ENCODE measurements at regions not wholly inside any gene's neighbourhood (a gene's known extent, or its start where the extent isn't known, plus 50 kb on each side); places are given as distances from the start of the nearest gene placed in this dataset.
"Not testable (repeated sequence)": the region's sequence is repeated elsewhere in the genome, so short reads cannot be mapped to it uniquely, and the experiment has no call there.

DNA sequence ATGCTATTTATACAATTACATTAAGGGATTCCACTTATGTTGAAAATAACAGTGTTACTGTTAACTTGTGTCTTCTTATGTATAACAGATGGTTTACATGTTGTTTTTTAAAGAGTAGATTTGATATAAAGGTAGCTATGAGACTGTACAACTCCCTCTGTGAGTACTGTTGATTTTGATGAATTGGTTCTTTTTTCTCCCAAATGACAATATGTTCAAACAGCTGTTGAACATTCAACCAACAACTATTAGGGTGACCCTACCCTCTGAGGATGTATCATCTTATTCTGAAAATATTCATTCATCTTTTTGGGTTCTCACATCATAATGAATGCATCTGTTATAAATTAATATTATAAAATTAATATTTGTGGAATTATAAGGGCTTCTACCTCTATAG lies 456.9 kb upstream of the MGAT4C start:
- peaks cover 21% of the 10 kb centered on the region for H3K9me3 ChIP-seq (ENCODE audit: control insufficient read depth, insufficient read depth, low read depth, low read length)
- no peaks in the 10 kb centered on the region for H3K4me1 ChIP-seq (ENCODE audit: control insufficient read depth, insufficient read depth, low read length)
- no peak overlapping the region for H3K4me3 ChIP-seq (ENCODE audit: low read depth, low read length)
- H3K27ac ChIP-seq (ENCODE audit: low read depth, low read length), result no peak overlapping the region
- H3K36me3 ChIP-seq (ENCODE audit: control insufficient read depth, insufficient read depth, low read length), result no peaks in the 10 kb centered on the region
- no peak overlapping the region for H3K9ac ChIP-seq (ENCODE audit: low read length)
- no peaks in the 10 kb centered on the region for H3K27me3 ChIP-seq (ENCODE audit: control insufficient read depth, insufficient read depth, low read length)

DNA sequence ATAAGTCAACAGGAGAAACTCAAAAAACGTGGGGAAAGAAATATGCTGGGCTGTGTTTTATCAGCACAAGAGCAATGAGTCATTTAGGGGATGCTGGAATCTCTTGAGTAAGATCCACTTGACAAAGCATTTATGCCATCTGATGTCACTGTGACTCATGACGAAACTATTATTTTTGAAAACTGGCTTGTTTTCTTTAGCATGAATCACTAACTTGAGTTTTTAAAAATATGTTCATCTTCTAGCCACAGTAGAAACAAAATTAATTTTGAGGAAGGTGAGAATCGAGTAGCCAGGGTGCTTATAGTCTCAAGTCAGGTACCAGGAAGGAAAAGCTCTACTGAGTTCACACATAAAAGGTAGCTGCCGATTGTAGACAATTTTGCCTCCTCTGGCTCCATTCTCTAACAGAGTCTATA lies 456.2 kb upstream of the MGAT4C start:
- no peaks in the 10 kb centered on the region for H3K4me1 ChIP-seq (ENCODE audit: control insufficient read depth, insufficient read depth, low read length)
- no peak overlapping the region for H3K9ac ChIP-seq (ENCODE audit: low read length)
- H3K27ac ChIP-seq (ENCODE audit: low read depth, low read length), result no peak overlapping the region

DNA sequence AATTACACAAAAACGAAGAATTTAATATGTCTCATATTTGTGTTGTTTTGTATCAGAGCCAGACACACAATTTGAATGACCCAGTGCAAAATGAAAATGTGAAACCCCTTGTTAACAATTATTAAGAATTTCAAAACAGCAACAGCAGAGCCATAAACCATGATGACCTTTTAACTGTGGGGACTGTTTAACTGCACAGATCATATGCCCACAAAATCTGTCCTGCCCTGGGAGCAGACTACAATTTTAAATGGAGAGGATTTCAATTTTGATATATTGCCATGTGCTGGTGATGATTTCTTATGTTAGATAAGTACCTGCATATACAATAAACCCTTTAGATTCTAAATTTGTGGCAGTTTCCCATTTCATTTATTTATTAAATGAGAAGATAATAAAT lies 455.5 kb upstream of the MGAT4C start:
- H3K27me3 ChIP-seq (ENCODE audit: control insufficient read depth, insufficient read depth, low read length), result no peaks in the 10 kb centered on the region
- H3K9me3 ChIP-seq (ENCODE audit: control insufficient read depth, insufficient read depth, low read depth, low read length), result peaks cover 34% of the 10 kb centered on the region
- no peak overlapping the region for H3K4me3 ChIP-seq (ENCODE audit: low read depth, low read length)
- no peaks in the 10 kb centered on the region for H3K4me1 ChIP-seq (ENCODE audit: control insufficient read depth, insufficient read depth, low read length)
- no peak overlapping the region for H3K9ac ChIP-seq (ENCODE audit: low read length)
- no peaks in the 10 kb centered on the region for H3K36me3 ChIP-seq (ENCODE audit: control insufficient read depth, insufficient read depth, low read length)
- H3K27ac ChIP-seq (ENCODE audit: low read depth, low read length), result no peak overlapping the region

More for the DNA sequence above, 456.2 kb upstream of the MGAT4C start:
- H3K4me3 ChIP-seq (ENCODE audit: low read depth, low read length), result no peak overlapping the region
- peaks cover 27% of the 10 kb centered on the region for H3K9me3 ChIP-seq (ENCODE audit: control insufficient read depth, insufficient read depth, low read depth, low read length)
- no peaks in the 10 kb centered on the region for H3K36me3 ChIP-seq (ENCODE audit: control insufficient read depth, insufficient read depth, low read length)
- H3K27me3 ChIP-seq (ENCODE audit: control insufficient read depth, insufficient read depth, low read length), result no peaks in the 10 kb centered on the region

DNA sequence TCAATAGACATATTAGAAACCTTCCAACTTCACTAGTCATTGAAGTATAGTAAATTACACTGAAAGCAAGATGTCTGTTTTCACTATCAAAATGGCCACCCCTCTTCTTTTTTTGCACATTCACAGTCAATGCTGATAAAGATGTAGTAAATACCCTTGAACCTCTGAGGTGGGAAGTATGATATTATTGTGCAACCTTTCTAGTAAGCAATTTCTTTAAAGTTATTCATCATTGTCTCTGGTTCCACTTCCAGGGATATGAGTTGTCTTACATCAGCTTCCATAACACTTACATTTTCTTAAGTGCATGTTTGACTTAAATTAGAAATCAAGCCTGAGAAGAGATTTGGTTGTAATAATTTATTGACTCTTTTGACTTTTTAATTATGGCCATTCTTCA lies 453.9 kb upstream of the MGAT4C start:
- H3K27me3 ChIP-seq (ENCODE audit: control insufficient read depth, insufficient read depth, low read length), result no peaks in the 10 kb centered on the region
- H3K4me1 ChIP-seq (ENCODE audit: control insufficient read depth, insufficient read depth, low read length), result no peaks in the 10 kb centered on the region
- H3K4me3 ChIP-seq (ENCODE audit: low read depth, low read length), result no peak overlapping the region
- H3K9me3 ChIP-seq (ENCODE audit: control insufficient read depth, insufficient read depth, low read depth, low read length), result peaks cover 38% of the 10 kb centered on the region
- H3K36me3 ChIP-seq (ENCODE audit: control insufficient read depth, insufficient read depth, low read length), result no peaks in the 10 kb centered on the region
- no peak overlapping the region for H3K9ac ChIP-seq (ENCODE audit: low read length)
- H3K27ac ChIP-seq (ENCODE audit: low read depth, low read length), result no peak overlapping the region

DNA sequence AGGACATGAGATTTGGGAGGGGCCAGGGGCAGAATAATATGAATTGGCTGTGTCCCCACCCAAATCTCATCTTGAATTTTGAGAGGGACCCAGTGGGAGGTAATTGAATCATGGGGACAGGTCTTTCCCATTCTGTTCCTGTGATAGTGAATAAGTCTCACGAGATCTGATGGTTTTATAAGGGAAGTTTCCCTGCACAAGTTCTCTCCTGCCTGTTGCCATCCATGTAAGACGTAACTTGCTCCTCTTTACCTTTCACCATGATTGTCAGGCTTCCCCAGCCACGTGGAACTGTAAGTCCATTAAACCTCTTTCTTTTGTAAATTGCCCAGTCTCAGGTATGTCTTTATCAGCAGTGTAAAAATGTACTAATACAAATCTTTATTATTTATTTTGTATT lies 452.8 kb upstream of the MGAT4C start:
- H3K27ac ChIP-seq (ENCODE audit: low read depth, low read length); H3K36me3 ChIP-seq (ENCODE audit: control insufficient read depth, insufficient read depth, low read length); H3K27me3 ChIP-seq (ENCODE audit: control insufficient read depth, insufficient read depth, low read length): not testable (repeated sequence)

DNA sequence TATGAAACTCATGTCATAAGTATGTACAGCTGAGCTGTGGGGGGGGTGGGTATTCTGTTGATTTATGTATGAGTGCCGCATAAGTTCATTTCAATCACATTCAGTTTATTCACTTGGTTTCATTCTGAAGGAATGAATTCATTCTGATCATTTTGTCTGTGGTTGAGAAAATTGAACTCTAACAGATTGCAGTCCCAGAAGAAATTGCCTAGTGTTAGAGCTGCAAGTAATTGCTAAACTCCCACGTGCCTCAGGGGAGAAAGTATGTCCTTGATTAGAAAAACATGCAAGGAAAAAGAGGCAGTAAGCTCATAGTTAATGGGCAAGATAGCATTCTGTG lies 442.4 kb upstream of the MGAT4C start:
- Histone ChIP-seq H3K4me1 (ENCODE audit: control insufficient read depth, insufficient read depth, low read length) (no peaks in the 10 kb centered on the region), H3K36me3 (ENCODE audit: control insufficient read depth, insufficient read depth, low read length) (no peaks in the 10 kb centered on the region), H3K27ac (ENCODE audit: low read depth, low read length) (no peak overlapping the region), H3K9me3 (ENCODE audit: control insufficient read depth, insufficient read depth, low read depth, low read length) (no peaks in the 10 kb centered on the region; the same call in 1 of the 2 replicates), H3K4me3 (ENCODE audit: low read depth, low read length) (no peak overlapping the region), H3K27me3 (ENCODE audit: control insufficient read depth, insufficient read depth, low read length) (no peaks in the 10 kb centered on the region), H3K9ac (ENCODE audit: low read length) (no peak overlapping the region)

More for the DNA sequence above, 452.8 kb upstream of the MGAT4C start:
- not testable (repeated sequence) for H3K4me3 ChIP-seq (ENCODE audit: low read depth, low read length); H3K4me1 ChIP-seq (ENCODE audit: control insufficient read depth, insufficient read depth, low read length); H3K9ac ChIP-seq (ENCODE audit: low read length)
- peaks cover 34% of the 10 kb centered on the region for H3K9me3 ChIP-seq (ENCODE audit: control insufficient read depth, insufficient read depth, low read depth, low read length)

DNA sequence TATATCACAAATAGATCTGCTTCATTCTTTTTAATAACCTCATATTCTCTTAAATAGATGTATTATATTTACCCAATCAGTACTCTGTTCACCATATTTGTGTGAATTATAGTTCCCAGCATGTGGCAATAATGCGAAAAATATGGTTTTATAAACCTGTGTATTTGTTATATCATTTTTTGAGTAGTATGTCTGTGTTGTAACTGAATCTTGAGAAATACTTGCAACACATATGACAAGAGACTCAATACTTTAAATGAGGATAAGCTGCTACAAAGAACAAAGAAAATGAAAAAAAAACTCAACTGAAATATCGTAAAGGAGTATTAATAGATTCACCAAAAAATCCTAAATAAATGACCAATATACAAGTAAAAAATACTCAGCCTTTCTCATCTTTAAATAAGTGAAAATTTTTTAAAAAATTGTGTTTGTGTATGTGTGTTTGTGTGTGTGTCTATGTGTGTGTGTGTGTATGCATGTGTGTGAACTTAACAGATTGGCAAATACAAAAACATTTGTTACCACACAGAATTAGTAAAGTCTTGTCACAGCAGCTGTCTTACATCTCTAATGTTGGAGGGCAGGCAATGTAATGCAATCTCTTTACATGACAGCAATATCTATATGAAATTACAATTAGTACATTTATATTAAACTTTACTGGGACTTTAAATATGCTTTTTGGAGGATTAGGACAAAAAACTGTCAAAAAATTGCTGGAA lies 441.9 kb upstream of the MGAT4C start:
- Histone ChIP-seq H3K36me3 (ENCODE audit: control insufficient read depth, insufficient read depth, low read length) (no peaks in the 10 kb centered on the region), H3K9me3 (ENCODE audit: control insufficient read depth, insufficient read depth, low read depth, low read length) (no peaks in the 10 kb centered on the region; the same call in 1 of the 2 replicates), H3K27ac (ENCODE audit: low read depth, low read length) (no peak overlapping the region), H3K27me3 (ENCODE audit: control insufficient read depth, insufficient read depth, low read length) (no peaks in the 10 kb centered on the region), H3K4me3 (ENCODE audit: low read depth, low read length) (no peak overlapping the region), H3K4me1 (ENCODE audit: control insufficient read depth, insufficient read depth, low read length) (no peaks in the 10 kb centered on the region), H3K9ac (ENCODE audit: low read length) (no peak overlapping the region)

DNA sequence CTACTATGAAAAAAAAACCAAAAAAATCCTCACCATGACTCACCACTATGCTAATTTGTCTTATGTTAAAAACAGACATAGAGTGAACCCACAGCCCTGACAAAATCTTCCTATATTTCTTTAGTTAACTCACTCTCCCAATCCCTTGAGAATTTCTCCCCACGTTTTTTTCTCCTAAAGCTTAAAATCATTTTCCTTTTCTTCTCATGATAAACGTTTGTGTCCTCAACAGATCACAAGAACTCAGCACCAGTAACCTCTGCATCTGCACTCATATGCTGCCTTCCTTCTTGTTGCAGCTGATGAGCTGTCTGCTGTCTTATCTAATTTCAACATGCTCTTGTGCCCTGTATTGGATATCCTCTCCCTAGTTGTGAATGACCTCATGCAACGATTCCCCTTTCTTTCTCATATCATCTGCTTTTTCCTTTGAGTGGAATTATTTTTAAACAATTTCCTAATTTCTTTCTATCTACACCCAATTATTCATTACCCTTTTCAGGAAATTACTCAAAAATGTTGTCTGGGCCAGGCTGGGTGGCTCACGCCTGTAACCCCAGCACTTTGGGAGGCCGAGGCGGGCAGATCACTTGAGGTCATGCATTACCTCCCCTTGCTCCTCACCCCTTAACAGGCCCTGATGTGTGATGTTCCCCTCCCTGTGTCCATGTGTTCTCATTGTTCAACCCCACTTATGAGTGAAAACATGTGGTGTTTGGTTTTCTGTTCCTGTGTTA lies 427.5 kb upstream of the MGAT4C start:
- Histone ChIP-seq H3K27me3 (ENCODE audit: control insufficient read depth, insufficient read depth, low read length) (no peaks in the 10 kb centered on the region), H3K4me1 (ENCODE audit: control insufficient read depth, insufficient read depth, low read length) (peaks cover 4% of the 10 kb centered on the region; the same call in 1 of the 2 replicates), H3K27ac (ENCODE audit: low read depth, low read length) (no peak overlapping the region), H3K4me3 (ENCODE audit: low read depth, low read length) (no peak overlapping the region), H3K9ac (ENCODE audit: low read length) (no peak overlapping the region), H3K36me3 (ENCODE audit: control insufficient read depth, insufficient read depth, low read length) (no peaks in the 10 kb centered on the region), H3K9me3 (ENCODE audit: control insufficient read depth, insufficient read depth, low read depth, low read length) (0 out of 2 replicates have a peak, but pooled peaks cover 2% of the 10 kb centered on the region)

DNA sequence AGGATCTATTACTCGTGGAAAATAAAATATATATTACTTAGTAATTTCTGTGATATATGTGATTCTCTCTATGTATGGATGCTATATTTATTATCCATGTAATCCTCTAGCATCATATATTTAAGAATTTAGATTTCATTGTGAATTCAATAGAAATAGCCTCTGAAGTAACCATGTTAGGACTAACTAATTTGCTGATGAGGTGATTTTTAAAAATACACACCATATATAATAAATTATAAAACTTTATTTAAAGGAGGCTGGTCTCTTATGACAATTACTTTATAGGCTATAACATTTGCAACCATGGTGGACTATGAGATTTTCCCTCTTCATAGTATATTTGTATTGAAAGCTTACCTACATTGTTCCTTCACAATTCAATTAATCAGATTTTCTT lies 424.9 kb upstream of the MGAT4C start:
- peaks cover 4% of the 10 kb centered on the region; the same call in 1 of the 2 replicates for H3K4me1 ChIP-seq (ENCODE audit: control insufficient read depth, insufficient read depth, low read length)
- H3K36me3 ChIP-seq (ENCODE audit: control insufficient read depth, insufficient read depth, low read length), result no peaks in the 10 kb centered on the region
- H3K27me3 ChIP-seq (ENCODE audit: control insufficient read depth, insufficient read depth, low read length), result no peaks in the 10 kb centered on the region
- no peak overlapping the region for H3K27ac ChIP-seq (ENCODE audit: low read depth, low read length)
- H3K9me3 ChIP-seq (ENCODE audit: control insufficient read depth, insufficient read depth, low read depth, low read length), result no peaks in the 10 kb centered on the region
- H3K4me3 ChIP-seq (ENCODE audit: low read depth, low read length), result no peak overlapping the region
- H3K9ac ChIP-seq (ENCODE audit: low read length), result no peak overlapping the region

DNA sequence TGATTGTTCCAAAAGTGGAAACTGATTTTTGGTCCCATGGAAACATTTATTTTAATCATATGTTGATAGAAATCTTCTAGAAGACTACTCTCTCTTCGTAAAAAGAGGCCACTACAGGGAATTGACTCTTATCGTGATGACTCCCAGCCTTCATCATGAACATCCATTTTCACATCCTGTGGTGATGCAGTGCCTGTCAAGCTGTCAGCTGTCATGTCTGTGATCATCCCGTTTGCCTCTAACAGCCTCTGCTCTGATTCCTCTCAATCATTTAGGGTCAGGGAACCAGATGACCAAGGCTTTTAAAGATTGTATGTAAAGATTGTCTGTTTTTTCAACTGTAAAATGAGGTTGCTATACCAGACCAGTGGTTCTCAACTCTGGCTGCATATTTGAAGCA lies 419.0 kb upstream of the MGAT4C start:
- H3K9ac ChIP-seq (ENCODE audit: low read length), result no peak overlapping the region
- no peaks in the 10 kb centered on the region for H3K4me1 ChIP-seq (ENCODE audit: control insufficient read depth, insufficient read depth, low read length)
- H3K27me3 ChIP-seq (ENCODE audit: control insufficient read depth, insufficient read depth, low read length), result no peaks in the 10 kb centered on the region
- H3K27ac ChIP-seq (ENCODE audit: low read depth, low read length), result no peak overlapping the region
- H3K4me3 ChIP-seq (ENCODE audit: low read depth, low read length), result no peak overlapping the region
- no peaks in the 10 kb centered on the region for H3K9me3 ChIP-seq (ENCODE audit: control insufficient read depth, insufficient read depth, low read depth, low read length)
- no peaks in the 10 kb centered on the region for H3K36me3 ChIP-seq (ENCODE audit: control insufficient read depth, insufficient read depth, low read length)

DNA sequence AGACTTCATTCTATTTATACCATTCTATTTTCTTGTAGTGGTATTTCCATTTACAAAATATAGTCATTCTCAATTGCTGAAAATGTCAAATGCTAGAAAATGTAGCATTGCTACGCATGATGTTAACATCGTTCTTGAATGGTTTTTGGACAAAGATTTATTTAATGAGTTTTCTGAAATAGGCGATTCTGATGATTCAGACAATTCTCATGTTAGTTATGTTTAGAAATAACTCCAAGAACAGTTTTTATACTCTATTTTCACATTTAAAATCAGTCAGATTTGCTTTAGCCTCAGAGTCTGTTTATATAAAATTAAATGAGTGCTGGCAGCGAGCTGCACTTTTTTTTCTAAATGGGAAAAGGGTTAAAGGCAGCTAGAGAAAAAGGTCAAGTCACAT lies 414.8 kb upstream of the MGAT4C start:
- H3K27me3 ChIP-seq (ENCODE audit: control insufficient read depth, insufficient read depth, low read length), result no peaks in the 10 kb centered on the region
- H3K9me3 ChIP-seq (ENCODE audit: control insufficient read depth, insufficient read depth, low read depth, low read length), result no peaks in the 10 kb centered on the region
- H3K4me3 ChIP-seq (ENCODE audit: low read depth, low read length), result no peak overlapping the region
- no peak overlapping the region for H3K27ac ChIP-seq (ENCODE audit: low read depth, low read length)
- H3K36me3 ChIP-seq (ENCODE audit: control insufficient read depth, insufficient read depth, low read length), result no peaks in the 10 kb centered on the region
- no peaks in the 10 kb centered on the region for H3K4me1 ChIP-seq (ENCODE audit: control insufficient read depth, insufficient read depth, low read length)
- H3K9ac ChIP-seq (ENCODE audit: low read length), result no peak overlapping the region

Data from HUES6 (cell line).